GM21515 (cell line): ENCODE measurements at regions not wholly inside any gene's neighbourhood (a gene's known extent, or its start where the extent isn't known, plus 50 kb on each side); places are given as distances from the start of the nearest gene placed in this dataset.

Source experiments
- ATAC-seq: cut with Tn5 transposase; IDR thresholded peaks from one replicate; pipeline ENCODE4 v1.9.1; 2021; ENCODE audit not compliant: unreplicated experiment

- ATAC-seq: no peak
These were observed 138.7 kb downstream of the ENC1 start for GRCh38 chr5:74501674-74502478.

DNA sequence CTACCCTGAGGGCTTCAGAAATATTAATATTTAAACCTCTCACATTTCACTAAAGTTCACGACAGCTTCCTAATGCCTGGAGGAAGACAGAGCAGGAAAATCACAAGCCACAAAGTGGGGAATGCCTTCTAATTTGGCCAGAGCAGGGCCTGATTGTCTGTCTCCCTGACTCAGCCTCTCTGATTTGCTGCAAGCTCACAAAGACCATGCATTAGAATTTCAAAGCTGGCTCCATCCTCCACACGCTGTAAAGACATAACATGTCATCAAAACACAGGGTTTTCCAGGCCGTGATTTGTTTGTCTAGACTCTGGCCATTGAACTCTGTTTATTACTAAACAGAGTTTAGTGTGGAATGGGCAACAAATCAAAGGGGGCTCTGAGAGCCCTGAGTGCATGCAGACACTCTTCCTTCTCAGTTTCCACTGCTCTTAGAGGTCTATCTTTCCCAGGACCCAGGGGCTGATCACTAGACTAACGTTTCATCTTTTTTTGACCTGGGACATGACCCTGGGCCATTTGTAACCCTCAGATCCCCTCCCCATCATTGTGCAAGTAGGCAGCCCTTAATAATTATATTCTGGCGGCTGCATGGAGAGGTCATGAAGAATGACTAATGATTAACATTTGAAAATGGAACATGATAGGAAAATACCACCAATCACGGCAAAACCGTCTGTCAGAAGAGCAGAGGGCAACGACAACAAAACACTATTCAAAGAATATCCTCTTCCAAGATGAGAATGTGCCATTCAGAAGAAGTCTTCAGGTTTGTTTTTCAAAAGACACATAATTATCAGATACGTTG, 140.2 kb downstream of the ENC1 start:
- ATAC-seq: no peak

DNA sequence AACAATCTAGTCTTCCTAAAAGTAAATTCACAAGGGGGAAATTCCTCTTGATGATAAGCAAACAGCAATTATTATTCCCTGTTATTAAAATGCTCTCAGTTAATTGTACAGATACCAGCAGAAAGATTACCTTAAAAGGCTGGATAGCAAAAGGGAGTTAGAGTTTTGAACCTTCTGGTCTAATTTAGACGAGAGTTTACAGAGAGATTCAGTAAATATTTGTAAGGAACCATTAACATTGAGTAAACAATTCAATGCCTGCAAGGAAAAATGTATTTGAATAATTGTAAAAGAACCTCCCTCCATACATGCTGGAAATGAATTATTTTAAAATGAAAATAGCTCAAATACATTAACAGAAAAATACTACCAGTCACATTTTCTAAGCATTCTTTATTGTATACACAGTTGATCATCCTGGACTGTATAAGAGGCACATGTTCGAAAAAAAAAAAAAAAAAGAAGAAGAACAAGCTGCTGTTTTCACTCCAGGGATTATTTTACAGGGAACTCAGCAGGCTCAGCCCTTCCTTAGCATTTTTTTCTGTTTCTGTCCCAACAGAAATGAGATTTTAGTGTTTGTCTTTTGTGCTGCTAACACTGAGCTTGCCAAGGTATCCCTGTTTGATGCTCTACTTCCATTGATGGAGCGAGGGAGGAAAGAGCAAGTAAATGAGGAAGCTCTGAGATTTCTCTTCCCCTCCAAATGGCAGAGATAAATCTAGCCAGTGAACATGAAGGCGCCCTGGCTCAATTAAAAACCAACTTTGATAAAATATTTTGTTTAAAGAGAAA, 141.1 kb downstream of the ENC1 start:
- no peak for ATAC-seq

DNA sequence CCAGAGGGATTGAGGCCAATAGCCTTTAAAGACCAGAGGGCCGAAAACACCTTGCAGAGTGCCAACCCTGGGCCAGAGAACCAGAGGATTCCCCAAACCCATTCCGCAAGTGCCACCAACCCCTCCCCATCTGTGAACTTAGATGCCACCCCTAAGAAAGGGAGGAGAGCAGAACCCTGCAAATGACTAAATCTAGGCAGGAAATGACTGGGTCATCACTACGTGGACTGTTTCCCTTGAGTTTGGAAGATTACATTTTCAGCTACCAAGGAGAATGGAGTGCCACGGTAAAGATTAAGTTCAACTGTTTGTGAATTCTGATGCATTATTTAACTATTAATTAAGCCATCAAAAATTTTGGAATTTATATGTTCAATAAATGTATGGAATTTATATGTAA, 142.8 kb downstream of the ENC1 start:
- ATAC-seq: no peak

GRCh38 chr5:74493411-74493810, 147.1 kb downstream of the ENC1 start:
- ATAC-seq: no peak

- no peak for ATAC-seq
These were observed 148.3 kb downstream of the ENC1 start for GRCh38 chr5:74492230-74492629.

DNA sequence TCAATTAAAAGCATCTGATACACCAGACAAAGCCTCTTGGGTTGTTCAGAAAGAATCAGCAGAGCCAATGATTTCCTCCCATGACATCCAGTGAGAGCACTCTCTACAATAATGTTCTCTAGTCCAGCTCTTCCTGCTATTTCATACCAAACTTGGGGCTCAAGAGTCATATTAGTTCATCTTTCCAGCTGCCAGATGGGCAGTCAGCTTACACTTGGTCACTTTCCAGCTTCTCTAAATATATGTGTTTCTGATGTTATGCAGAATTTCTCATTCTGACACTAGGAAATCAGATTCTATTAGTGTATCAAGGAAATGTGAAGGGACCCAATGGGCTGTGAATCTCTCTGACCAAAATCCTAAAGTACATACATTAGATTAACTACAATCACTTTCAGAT, 148.9 kb downstream of the ENC1 start:
- no peak for ATAC-seq

- peak; percentile 95 for ATAC-seq
These were observed 149.7 kb downstream of the ENC1 start for GRCh38 chr5:74490814-74491213.

GRCh38 chr5:74482990-74483389, 157.5 kb downstream of the ENC1 start:
- no peak for ATAC-seq

DNA sequence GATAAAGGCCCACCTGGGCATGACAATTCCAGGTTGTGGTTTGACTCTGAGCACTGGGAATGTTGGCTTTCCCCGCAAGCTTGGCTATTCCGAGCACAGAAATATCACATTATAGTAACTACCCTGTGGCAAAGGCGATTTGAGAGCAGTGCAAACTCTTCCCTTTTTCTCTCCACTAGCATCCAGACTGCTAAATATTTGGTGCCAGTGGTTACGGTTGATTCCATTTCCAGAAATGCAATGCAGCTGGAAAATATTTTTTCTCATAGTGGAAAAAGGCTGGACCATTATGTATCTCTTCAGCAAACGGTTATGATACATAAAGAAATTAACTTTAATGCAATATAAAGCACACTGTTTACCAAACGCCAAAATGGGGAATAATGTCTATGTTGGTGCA, 158.0 kb downstream of the ENC1 start:
- ATAC-seq: no peak

DNA sequence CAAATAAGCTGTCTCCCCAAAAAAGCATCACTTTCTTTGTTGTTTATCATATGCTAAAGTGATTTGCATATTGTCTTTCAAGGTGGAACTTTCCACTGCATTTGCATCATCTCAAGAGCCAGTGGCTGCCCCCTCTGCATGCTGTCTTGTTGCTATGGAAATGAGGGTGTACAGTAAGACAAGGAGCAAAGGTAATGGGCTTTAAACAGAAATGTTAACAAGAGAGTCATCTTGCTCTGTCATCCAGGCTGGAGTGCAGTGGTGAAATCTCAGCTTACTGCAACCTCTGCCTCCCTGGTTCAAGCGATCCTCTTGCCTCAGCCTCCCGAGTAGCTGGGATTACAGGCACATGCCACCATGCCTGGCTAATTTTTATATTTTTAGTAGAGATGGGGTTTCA, 159.2 kb downstream of the ENC1 start:
- peak; percentile 66 for ATAC-seq

GRCh38 chr5:74480201-74480600, 160.3 kb downstream of the ENC1 start:
- ATAC-seq: no peak

GRCh38 chr5:74478328-74478727, 162.2 kb downstream of the ENC1 start:
- ATAC-seq: no peak

GRCh38 chr5:74477761-74478160, 162.8 kb downstream of the ENC1 start:
- no peak for ATAC-seq

DNA sequence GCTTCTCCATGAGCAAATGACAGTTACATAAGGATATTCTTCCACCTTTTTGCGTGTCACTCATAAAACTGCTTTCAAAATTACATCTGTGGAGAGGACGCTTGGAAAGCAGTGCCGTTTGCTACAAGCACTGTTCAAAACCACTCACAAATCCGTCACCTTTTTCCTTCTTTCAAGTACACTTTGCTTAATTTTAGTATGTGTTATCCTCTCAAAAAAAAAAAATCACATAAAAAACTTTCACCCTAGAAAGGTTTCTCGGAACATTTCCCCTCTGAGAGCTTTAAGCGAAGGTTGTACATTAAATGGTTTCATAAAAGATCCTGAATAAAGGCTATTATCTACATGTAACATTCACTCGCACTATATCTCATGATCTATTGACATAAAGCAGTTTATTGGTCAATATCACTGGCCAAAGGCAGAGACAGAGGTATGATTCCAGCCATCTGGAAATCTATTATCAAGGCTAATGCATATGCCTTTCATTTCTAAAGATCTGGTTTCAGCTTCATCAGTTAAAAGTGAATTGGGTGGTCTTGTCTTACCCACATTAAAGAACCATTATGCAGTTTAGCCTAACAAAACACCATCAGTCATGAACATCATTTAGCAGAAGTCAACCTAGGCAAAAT, 163.6 kb downstream of the ENC1 start:
- no peak for ATAC-seq

GRCh38 chr5:74476046-74476818, 164.3 kb downstream of the ENC1 start:
- ATAC-seq: no peak

- ATAC-seq: no peak
These were observed 168.7 kb downstream of the ENC1 start for GRCh38 chr5:74471875-74472274.

- no peak for ATAC-seq
These were observed 171.1 kb downstream of the ENC1 start for GRCh38 chr5:74469234-74469994.

DNA sequence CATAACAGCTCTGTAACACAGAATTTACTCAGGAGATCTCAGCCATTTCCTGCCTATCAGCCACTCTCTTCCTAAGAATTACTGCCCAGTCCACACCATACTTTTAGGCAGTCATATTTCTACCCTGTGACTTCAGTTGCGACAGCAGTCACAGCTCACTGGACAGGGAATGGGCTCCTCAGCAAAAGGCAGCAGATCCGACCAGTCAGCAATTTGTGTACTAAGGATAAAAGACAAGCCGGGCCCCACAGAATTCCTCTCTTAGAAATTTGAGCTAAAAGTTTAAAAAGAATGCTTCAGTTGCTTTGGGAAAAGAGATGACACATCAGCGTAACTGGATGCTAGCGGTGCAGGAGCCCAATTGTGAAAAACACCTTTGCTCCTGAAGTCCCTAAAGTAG, 172.1 kb downstream of the ENC1 start:
- ATAC-seq: no peak

GRCh38 chr5:74465724-74466123, 174.8 kb downstream of the ENC1 start:
- no peak for ATAC-seq
